ENCODE measurements at regions not wholly inside any gene's neighbourhood (a gene's known extent, or its start where the extent isn't known, plus 50 kb on each side); places are given as distances from the start of the nearest gene placed in this dataset.

DNA sequence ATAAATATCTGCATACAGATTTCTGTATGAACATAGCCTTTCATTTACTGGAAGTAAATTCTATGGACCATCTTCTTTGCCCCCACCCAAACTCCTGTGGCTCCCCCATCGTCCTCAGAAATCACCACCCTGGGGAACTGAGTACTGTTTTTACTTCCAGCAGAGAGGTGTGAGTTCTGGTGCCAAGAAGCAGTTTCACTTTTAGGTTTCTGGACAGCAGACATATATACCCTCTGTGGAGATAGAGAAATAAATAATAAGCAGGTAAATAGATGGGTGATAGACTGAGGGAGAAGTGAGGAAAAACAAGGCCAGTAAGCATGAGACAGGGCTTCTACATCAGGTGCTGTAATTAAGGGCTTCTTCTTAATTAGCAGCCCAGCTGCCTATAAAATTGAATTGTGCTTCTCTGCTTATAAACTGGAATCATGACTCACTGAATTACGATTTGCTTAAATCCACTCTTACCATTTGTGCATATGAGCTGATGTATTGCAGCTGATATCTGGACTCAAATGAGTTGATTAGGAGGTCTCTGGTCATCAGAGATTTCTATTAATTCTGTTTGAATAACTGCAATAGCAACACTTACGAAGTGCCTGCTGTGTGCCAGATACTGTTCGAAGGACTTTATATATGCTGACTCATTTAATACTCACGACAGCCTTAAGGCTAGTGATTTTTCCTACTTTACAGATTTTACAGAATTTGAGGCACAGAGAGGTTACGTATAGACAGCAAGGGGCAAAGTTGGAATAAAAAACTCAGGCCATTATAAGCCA lies 60.8 kb upstream of the DHX15 start:
- TF ChIP-seq, protein P1, sequence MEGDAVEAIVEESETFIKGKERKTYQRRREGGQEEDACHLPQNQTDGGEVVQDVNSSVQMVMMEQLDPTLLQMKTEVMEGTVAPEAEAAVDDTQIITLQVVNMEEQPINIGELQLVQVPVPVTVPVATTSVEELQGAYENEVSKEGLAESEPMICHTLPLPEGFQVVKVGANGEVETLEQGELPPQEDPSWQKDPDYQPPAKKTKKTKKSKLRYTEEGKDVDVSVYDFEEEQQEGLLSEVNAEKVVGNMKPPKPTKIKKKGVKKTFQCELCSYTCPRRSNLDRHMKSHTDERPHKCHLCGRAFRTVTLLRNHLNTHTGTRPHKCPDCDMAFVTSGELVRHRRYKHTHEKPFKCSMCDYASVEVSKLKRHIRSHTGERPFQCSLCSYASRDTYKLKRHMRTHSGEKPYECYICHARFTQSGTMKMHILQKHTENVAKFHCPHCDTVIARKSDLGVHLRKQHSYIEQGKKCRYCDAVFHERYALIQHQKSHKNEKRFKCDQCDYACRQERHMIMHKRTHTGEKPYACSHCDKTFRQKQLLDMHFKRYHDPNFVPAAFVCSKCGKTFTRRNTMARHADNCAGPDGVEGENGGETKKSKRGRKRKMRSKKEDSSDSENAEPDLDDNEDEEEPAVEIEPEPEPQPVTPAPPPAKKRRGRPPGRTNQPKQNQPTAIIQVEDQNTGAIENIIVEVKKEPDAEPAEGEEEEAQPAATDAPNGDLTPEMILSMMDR (IDR thresholded peaks at IDR 0.05): no peak
- TF ChIP-seq POLR2AphosphoS5 (IDR thresholded peaks at IDR 0.05) (no peak), POLR2A (IDR thresholded peaks at IDR 0.05) (no peak)

Measured in gastroesophageal sphincter (tissue), 3 donors.